ENCODE measurements at regions not wholly inside any gene's neighbourhood (a gene's known extent, or its start where the extent isn't known, plus 50 kb on each side); places are given as distances from the start of the nearest gene placed in this dataset.

DNA sequence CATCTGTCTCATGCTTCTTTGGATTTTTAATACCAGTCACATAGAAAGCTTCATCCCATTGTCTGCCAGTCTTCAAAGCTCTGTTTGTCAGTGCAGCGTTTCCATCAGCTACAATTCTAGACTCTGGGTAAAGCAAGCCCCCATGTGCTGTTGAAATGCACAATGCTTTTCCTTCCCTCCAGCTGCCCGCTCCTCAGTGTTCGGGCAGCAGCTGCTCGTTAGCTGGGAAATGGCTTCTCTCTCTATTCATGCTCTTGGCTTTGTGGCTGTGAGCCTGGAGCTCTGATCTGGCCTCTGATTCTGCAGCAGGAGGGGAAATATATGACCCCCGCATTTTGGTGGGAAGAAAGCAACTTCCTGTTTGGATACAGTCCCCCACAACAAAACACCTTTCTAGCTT is 213.0 kb upstream of the CDYL start:
- no peaks in the 10 kb centered on the region for H3K36me3 ChIP-seq (replicated peaks in 1 of 2; ENCODE audit: insufficient read depth in 1 of 2, low read depth in 2 of 2)
- H3K4me3 ChIP-seq = no peak overlapping the region
- H3K9me3 ChIP-seq = no peaks in the 10 kb centered on the region
- TF ChIP-seq, protein P1, sequence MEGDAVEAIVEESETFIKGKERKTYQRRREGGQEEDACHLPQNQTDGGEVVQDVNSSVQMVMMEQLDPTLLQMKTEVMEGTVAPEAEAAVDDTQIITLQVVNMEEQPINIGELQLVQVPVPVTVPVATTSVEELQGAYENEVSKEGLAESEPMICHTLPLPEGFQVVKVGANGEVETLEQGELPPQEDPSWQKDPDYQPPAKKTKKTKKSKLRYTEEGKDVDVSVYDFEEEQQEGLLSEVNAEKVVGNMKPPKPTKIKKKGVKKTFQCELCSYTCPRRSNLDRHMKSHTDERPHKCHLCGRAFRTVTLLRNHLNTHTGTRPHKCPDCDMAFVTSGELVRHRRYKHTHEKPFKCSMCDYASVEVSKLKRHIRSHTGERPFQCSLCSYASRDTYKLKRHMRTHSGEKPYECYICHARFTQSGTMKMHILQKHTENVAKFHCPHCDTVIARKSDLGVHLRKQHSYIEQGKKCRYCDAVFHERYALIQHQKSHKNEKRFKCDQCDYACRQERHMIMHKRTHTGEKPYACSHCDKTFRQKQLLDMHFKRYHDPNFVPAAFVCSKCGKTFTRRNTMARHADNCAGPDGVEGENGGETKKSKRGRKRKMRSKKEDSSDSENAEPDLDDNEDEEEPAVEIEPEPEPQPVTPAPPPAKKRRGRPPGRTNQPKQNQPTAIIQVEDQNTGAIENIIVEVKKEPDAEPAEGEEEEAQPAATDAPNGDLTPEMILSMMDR (IDR thresholded peaks at IDR 0.05) = no peak
- no peak for TF ChIP-seq POLR2A (IDR thresholded peaks at IDR 0.05)
- DNase-seq (no peak), ATAC-seq (no peak)
- intact Hi-C loops (cut with DNase I) = no loop called here
- H3K27me3 ChIP-seq = no peaks in the 10 kb centered on the region
- 57 to 59% methylated on average over 5 of the region's 5 CpGs for WGBS, 2 donors
- no peak overlapping the region for H3K27ac ChIP-seq
- no peaks in the 10 kb centered on the region for H3K4me1 ChIP-seq

DNA sequence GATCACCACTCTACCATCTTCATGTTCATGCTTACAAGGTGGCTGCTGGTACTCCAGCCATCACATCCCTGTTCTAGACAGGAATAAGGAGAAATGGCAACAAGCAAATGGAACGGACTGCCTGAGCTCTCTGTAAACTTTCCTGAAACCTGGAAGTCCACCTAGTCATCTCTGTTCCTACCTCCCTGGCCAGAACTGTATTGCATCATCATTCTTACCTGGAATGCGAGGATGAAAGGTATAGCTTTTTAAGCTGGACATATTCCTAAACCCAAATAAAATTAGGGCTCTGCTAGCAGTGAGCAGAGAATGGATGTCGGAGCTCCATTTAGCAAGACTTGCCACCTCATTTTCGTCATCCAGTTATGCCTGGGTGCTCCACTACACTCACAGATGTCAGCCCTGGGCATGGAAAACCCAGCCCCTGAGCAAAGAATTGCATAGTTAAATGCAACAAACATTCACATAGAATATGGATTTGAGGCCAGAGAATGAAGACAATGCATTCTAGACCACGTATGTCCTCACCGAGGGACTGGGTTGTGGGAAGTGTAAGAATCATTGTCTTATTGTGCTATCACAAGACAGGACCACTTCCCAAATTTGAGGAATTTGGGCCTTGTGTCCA is 214.3 kb upstream of the CDYL start:
- WGBS, 2 donors = 89 to 94% methylated on average over 6 of the region's 6 CpGs
- intact Hi-C loops (cut with DNase I) = no loop called here
- no peak for ATAC-seq

DNA sequence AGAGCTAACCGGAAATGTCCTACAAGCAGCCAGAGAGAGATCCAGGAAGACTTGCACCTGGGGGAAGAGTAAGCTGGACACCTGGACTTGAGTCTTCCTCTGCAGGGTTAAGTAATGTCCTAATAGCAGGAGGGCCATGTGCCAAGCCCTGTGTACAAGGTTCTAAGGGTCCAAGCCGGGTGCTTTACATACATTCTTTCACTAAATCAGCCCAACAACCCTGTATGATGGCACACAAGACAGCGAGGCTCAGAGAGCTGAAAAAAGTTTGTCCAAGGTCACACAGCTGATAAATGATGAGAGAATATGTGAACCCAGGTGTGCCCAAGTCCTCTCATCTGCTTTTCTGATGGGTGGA is 215.1 kb upstream of the CDYL start:
- WGBS, 2 donors = 71 to 79% methylated on average over 3 of the region's 3 CpGs
- DNase-seq (no peak), ATAC-seq (no peak)
- Histone ChIP-seq H3K27ac (no peak overlapping the region), H3K36me3 (replicated peaks in 1 of 2; ENCODE audit: insufficient read depth in 1 of 2, low read depth in 2 of 2) (no peaks in the 10 kb centered on the region), H3K4me3 (no peak overlapping the region), H3K4me1 (no peaks in the 10 kb centered on the region), H3K9me3 (no peaks in the 10 kb centered on the region), H3K27me3 (no peaks in the 10 kb centered on the region)
- intact Hi-C loops (cut with DNase I) = no loop called here
- no peak for TF ChIP-seq POLR2A (IDR thresholded peaks at IDR 0.05)
- TF ChIP-seq, protein P1 (IDR thresholded peaks at IDR 0.05) = no peak

More for the DNA sequence above, 214.3 kb upstream of the CDYL start:
- Histone ChIP-seq H3K9me3 (no peaks in the 10 kb centered on the region), H3K4me3 (no peak overlapping the region), H3K27me3 (no peaks in the 10 kb centered on the region), H3K4me1 (no peaks in the 10 kb centered on the region), H3K36me3 (replicated peaks in 1 of 2; ENCODE audit: insufficient read depth in 1 of 2, low read depth in 2 of 2) (no peaks in the 10 kb centered on the region), H3K27ac (no peak overlapping the region)
- no peak for DNase-seq
- TF ChIP-seq, protein P1 (IDR thresholded peaks at IDR 0.05) = no peak
- TF ChIP-seq POLR2A (IDR thresholded peaks at IDR 0.05) = no peak

DNA sequence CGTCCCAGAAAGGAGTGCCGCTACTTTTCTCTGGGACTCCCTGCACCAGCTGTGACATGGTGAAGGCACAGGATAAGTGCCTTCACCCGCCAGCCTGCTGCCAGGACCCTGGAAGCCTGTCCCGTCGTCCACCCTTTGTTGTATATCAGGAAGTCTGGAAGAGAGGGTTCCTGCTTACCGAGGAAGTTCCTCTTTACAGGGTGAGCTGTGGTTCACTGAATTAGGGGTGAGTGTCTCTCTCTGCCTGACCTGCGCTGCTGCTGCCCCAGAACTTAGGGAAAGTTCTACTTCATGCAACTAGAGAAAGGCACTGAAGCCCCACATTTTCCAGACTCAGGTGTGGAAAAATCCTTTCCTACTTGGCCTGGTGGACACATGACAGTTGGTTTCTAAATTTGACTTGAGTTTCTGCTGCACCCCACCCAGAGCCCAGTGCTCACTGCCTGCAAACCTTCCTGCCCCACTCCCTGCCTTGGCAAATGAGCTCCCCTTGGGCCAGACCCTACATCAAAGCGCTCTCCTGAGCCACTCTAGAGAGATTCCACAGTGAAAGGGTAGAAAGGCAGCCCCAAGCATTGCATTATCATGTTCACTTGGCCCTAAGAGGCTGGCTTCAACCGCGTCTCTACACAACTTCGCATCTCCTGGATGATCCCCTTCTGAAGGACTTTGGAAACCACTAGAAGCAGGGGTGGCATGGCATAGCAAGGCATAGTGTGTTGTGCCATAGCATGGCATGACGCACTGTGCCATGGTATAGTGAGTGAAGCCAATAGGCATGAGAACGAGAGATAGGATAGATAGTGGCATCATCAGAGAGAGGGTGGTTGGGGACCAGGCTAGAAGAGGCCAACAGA is 215.8 kb upstream of the CDYL start:
- 82 to 84% methylated on average over 13 of the region's 13 CpGs for WGBS, 2 donors
- Histone ChIP-seq H3K9me3 (no peaks in the 10 kb centered on the region), H3K36me3 (replicated peaks in 1 of 2; ENCODE audit: insufficient read depth in 1 of 2, low read depth in 2 of 2) (no peaks in the 10 kb centered on the region), H3K4me3 (no peak overlapping the region), H3K27ac (no peak overlapping the region), H3K4me1 (no peaks in the 10 kb centered on the region), H3K27me3 (no peaks in the 10 kb centered on the region)
- no peak for ATAC-seq
- intact Hi-C loops (cut with DNase I) = no loop called here
- TF ChIP-seq, protein P1 (IDR thresholded peaks at IDR 0.05) = no peak
- no peak for TF ChIP-seq POLR2A (IDR thresholded peaks at IDR 0.05)
- DNase-seq = no peak

Data from body of pancreas (tissue), 4 donors.